ENCODE measurements at regions not wholly inside any gene's neighbourhood (a gene's known extent, or its start where the extent isn't known, plus 50 kb on each side); places are given as distances from the start of the nearest gene placed in this dataset.

DNA sequence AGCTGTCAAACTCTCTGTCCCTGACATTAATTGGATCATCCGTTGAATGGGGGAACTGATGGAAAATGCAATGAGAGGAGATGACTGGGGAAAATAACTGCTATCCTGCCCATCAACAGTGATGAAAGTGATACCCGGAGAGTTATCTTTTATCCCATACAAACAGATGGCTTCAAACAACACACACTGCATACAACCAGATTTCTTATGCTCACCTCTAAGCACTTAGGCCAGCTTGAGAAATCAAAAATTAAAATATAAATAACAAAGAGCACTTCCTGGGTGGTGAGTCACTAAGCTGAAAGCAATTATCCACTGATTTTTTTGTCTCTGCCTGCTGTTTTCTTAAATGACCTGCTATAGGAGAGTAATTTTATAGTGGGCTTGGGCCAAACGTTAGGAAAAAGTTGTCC is 237.6 kb upstream of the RGPD4 start:
- DNase-seq (ENCODE audit: extremely low read depth in 1 of 4, low spot score in 3 of 4) = no peak
- H3K9me3 ChIP-seq (replicated peaks; ENCODE audit: control insufficient read depth, insufficient read depth, low read depth, low read length) = no peaks in the 10 kb centered on the region
- TF ChIP-seq ZNF23 (CRISPR knock-in tag; IDR thresholded peaks at IDR 0.05) (no peak), TCF15 (CRISPR knock-in tag; IDR thresholded peaks at IDR 0.05) (no peak), ZNF589 (CRISPR knock-in tag; IDR thresholded peaks at IDR 0.05; ENCODE audit: low read depth) (no peak), JUNB (CRISPR knock-in tag; conservative IDR thresholded peaks at IDR 0.05) (no peak), YBX1 (IDR thresholded peaks at IDR 0.05) (no peak), USF1 (CRISPR knock-in tag; IDR thresholded peaks at IDR 0.05) (no peak), DNMT1 (IDR thresholded peaks at IDR 0.05) (no peak), KDM1A (IDR thresholded peaks at IDR 0.05) (no peak), ZNF511 (CRISPR knock-in tag; IDR thresholded peaks at IDR 0.05) (no peak), ZNF77 (CRISPR knock-in tag; IDR thresholded peaks at IDR 0.05) (no peak)
- TF ChIP-seq, protein P1, sequence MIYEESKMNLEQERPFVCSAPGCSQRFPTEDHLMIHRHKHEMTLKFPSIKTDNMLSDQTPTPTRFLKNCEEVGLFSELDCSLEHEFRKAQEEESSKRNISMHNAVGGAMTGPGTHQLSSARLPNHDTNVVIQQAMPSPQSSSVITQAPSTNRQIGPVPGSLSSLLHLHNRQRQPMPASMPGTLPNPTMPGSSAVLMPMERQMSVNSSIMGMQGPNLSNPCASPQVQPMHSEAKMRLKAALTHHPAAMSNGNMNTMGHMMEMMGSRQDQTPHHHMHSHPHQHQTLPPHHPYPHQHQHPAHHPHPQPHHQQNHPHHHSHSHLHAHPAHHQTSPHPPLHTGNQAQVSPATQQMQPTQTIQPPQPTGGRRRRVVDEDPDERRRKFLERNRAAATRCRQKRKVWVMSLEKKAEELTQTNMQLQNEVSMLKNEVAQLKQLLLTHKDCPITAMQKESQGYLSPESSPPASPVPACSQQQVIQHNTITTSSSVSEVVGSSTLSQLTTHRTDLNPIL (CRISPR knock-in tag; IDR thresholded peaks at IDR 0.05) = no peak
- TF ChIP-seq, protein P2, sequence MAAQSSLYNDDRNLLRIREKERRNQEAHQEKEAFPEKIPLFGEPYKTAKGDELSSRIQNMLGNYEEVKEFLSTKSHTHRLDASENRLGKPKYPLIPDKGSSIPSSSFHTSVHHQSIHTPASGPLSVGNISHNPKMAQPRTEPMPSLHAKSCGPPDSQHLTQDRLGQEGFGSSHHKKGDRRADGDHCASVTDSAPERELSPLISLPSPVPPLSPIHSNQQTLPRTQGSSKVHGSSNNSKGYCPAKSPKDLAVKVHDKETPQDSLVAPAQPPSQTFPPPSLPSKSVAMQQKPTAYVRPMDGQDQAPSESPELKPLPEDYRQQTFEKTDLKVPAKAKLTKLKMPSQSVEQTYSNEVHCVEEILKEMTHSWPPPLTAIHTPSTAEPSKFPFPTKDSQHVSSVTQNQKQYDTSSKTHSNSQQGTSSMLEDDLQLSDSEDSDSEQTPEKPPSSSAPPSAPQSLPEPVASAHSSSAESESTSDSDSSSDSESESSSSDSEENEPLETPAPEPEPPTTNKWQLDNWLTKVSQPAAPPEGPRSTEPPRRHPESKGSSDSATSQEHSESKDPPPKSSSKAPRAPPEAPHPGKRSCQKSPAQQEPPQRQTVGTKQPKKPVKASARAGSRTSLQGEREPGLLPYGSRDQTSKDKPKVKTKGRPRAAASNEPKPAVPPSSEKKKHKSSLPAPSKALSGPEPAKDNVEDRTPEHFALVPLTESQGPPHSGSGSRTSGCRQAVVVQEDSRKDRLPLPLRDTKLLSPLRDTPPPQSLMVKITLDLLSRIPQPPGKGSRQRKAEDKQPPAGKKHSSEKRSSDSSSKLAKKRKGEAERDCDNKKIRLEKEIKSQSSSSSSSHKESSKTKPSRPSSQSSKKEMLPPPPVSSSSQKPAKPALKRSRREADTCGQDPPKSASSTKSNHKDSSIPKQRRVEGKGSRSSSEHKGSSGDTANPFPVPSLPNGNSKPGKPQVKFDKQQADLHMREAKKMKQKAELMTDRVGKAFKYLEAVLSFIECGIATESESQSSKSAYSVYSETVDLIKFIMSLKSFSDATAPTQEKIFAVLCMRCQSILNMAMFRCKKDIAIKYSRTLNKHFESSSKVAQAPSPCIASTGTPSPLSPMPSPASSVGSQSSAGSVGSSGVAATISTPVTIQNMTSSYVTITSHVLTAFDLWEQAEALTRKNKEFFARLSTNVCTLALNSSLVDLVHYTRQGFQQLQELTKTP (IDR thresholded peaks at IDR 0.05; ENCODE audit: low read depth in 1 of 2, partially characterized antibody in 2 of 2) = no peak
- ChIA-PET POLR2A (interaction anchor here (1.2 kb wide), 1 partner anchor 159 kb away, joined by 4 read pairs; no protein-coding TSS in a partner anchor), CTCF (ENCODE audit: low intra/inter-chr PET ratio) (no interaction called here)
- intact Hi-C loops (cut with micrococcal nuclease) (no loop called here), in situ Hi-C loops (cut with MboI) (loop anchor here (25.0 kb wide), 1 partner anchor 223 kb away; no protein-coding TSS in a partner anchor)
- no peaks in the 10 kb centered on the region for H4K20me1 ChIP-seq (replicated peaks; ENCODE audit: control insufficient read depth, insufficient read depth, low read length)
- no peaks in the 10 kb centered on the region for H3K9me1 ChIP-seq (ENCODE audit: control insufficient read depth, insufficient read depth, low read length)
- no peak overlapping the region for H3K4me3 ChIP-seq
- FAIRE-seq = no peak
- H3K36me3 ChIP-seq (ENCODE audit: control insufficient read depth, insufficient read depth, low read length) = no peaks in the 10 kb centered on the region
- H3K9ac ChIP-seq (ENCODE audit: insufficient read depth in 1 of 2, low read depth in 2 of 2, low read length in 2 of 2) = no peak overlapping the region
- no peak overlapping the region for H3K4me2 ChIP-seq (ENCODE audit: insufficient read depth, low read length)
- no TSS peak for BruUV-seq (replicated peaks)
- no peak overlapping the region for H2AFZ ChIP-seq (ENCODE audit: low read depth, low read length)
- H3K79me2 ChIP-seq (ENCODE audit: control insufficient read depth, insufficient read depth, low read length) = no peaks in the 10 kb centered on the region
- no peak for ATAC-seq
- no peak overlapping the region for H3K27ac ChIP-seq (ENCODE audit: extremely low read depth, low read depth, low read length)
- no peaks in the 10 kb centered on the region for H3K27me3 ChIP-seq (ENCODE audit: control insufficient read depth in 2 of 2, insufficient read depth in 2 of 2, low read length in 2 of 2)
- 2% methylated on average over 3 of the region's 3 CpGs for WGBS (ENCODE audit: insufficient coverage, low coverage, missing lambda C conversion rate)
- H3K4me1 ChIP-seq (replicated peaks in 1 of 2; ENCODE audit: control insufficient read depth in 2 of 2, insufficient read depth in 2 of 2, low read length in 2 of 2) = no peaks in the 10 kb centered on the region

Data from K562 (cell line).